ENCODE measurements at regions not wholly inside any gene's neighbourhood (a gene's known extent, or its start where the extent isn't known, plus 50 kb on each side); places are given as distances from the start of the nearest gene placed in this dataset.

DNA sequence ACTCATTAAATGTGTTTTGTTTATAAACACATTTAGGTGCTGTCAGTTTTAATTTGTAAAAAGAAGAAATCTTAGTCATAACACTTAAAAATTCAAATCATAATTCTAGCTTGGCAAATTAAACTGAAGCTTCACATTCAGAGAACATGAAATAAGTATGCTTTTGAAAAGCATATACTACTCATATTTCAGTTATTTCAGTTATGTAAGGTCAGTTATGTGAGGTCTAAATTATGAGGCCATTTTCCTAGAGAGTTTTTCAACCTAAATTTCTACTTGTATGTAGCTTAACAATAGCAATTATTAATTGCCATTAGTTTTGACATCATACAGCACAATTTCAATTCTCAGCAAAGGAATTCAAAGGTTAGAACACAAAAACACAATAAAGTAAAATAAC lies 465.0 kb downstream of the PLOD2 start:
- H3K4me1 Mint-ChIP-seq, result peaks cover 2 to 5% of the 10 kb centered on the region in 2 experiments; a peak in 3 of 4 replicates
- Histone ChIP-seq H4K20me1 (ENCODE audit: control insufficient read depth, insufficient read depth, insufficient read length) (no peaks in the 10 kb centered on the region), H3K18ac (ENCODE audit: insufficient read length, low read depth, low read length) (no peak overlapping the region), H3K9me3 (ENCODE audit: control insufficient read depth, low read depth, low read length) (no peaks in the 10 kb centered on the region), H3K56ac (ENCODE audit: insufficient read length, low read depth, low read length) (no peak overlapping the region), H4K8ac (replicated peaks; ENCODE audit: insufficient read length, low read depth, low read length) (no peak overlapping the region), H2BK15ac (ENCODE audit: low read depth, low read length) (no peak overlapping the region), H2BK5ac (ENCODE audit: insufficient read length, low read length) (no peak overlapping the region), H3K4ac (ENCODE audit: low read depth, low read length) (no peak overlapping the region), H3K23me2 (ENCODE audit: insufficient read length, low read depth, low read length, poor library complexity, severe bottlenecking) (no peaks in the 10 kb centered on the region), H3K79me2 (ENCODE audit: insufficient read depth, low read length) (no peaks in the 10 kb centered on the region), H3K79me1 (ENCODE audit: insufficient read depth, low read depth, low read length, poor library complexity, severe bottlenecking) (no peaks in the 10 kb centered on the region), H2BK20ac (ENCODE audit: low read depth, low read length, poor library complexity, severe bottlenecking) (no peak overlapping the region), H3K4me2 (ENCODE audit: insufficient read depth, insufficient read length, low read length) (no peak overlapping the region), H3K14ac (ENCODE audit: insufficient read depth, low read length) (no peak overlapping the region), H2AK5ac (ENCODE audit: insufficient read length, low read length) (no peak overlapping the region), H3K23ac (ENCODE audit: insufficient read length, low read depth, low read length) (no peak overlapping the region), H2AFZ (ENCODE audit: low read length) (no peak overlapping the region), H3K9ac (ENCODE audit: extremely low read depth, insufficient read length, low read length) (no peak overlapping the region), H2BK120ac (ENCODE audit: low read depth, low read length, poor library complexity, severe bottlenecking) (no peak overlapping the region), H2BK12ac (ENCODE audit: insufficient read length, low read depth, low read length) (no peak overlapping the region), H3K4me1 (ENCODE audit: insufficient read depth, low read length) (no peaks in the 10 kb centered on the region), H3T11ph (ENCODE audit: low read length) (no peak overlapping the region), H4K91ac (ENCODE audit: insufficient read length, low read depth, low read length) (no peak overlapping the region), H3K27ac (ENCODE audit: insufficient read length, low read depth, low read length) (no peak overlapping the region), H3K27me3 (ENCODE audit: insufficient read depth, low read length) (no peaks in the 10 kb centered on the region), H4K5ac (ENCODE audit: insufficient read length, low read depth, low read length) (no peak overlapping the region)
- no peak overlapping the region for H3K27ac Mint-ChIP-seq
- no peaks in the 10 kb centered on the region for H3K27me3 Mint-ChIP-seq (ENCODE audit: low read depth)
- H3K36me3 Mint-ChIP-seq (ENCODE audit: insufficient read depth in 1 of 3, low read depth in 3 of 3), result no peaks in the 10 kb centered on the region
- H3K4me3 Mint-ChIP-seq, result no peak overlapping the region
- TF ChIP-seq, protein P1, sequence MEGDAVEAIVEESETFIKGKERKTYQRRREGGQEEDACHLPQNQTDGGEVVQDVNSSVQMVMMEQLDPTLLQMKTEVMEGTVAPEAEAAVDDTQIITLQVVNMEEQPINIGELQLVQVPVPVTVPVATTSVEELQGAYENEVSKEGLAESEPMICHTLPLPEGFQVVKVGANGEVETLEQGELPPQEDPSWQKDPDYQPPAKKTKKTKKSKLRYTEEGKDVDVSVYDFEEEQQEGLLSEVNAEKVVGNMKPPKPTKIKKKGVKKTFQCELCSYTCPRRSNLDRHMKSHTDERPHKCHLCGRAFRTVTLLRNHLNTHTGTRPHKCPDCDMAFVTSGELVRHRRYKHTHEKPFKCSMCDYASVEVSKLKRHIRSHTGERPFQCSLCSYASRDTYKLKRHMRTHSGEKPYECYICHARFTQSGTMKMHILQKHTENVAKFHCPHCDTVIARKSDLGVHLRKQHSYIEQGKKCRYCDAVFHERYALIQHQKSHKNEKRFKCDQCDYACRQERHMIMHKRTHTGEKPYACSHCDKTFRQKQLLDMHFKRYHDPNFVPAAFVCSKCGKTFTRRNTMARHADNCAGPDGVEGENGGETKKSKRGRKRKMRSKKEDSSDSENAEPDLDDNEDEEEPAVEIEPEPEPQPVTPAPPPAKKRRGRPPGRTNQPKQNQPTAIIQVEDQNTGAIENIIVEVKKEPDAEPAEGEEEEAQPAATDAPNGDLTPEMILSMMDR (conservative IDR thresholded peaks at IDR 0.05), result no peak
- H3K9me3 Mint-ChIP-seq, result no peaks in the 10 kb centered on the region
- DNase-seq, result no peak

Measured in H9 (cell line).